COR-L47 (cell line): ENCODE measurements at regions not wholly inside any gene's neighbourhood (a gene's known extent, or its start where the extent isn't known, plus 50 kb on each side); places are given as distances from the start of the nearest gene placed in this dataset.

Source experiments
- DNase-seq: peaks from one replicate; lab custom pipeline; 2025; lab: John Stamatoyannopoulos, UW

DNA sequence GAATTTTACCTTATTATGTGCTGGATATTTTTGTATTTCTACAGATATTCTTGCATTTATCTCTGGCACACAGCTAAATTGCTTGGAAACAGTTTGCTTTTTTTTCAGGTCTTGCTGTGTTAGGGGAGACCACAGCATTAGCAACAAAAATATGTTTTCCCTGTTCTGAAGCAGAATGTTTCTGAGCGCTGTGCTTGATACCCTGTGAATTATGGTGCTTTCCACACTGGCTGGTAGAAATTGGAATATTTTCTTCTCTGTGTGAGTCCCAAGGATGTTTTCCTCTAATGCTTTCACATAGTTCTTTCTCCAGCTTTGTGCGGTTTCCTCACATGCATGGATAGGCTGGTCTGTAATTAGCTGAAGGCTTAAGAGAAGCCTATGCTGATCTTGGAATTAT, 651.6 kb upstream of the IGFBP3 start:
- DNase-seq: no peak

DNA sequence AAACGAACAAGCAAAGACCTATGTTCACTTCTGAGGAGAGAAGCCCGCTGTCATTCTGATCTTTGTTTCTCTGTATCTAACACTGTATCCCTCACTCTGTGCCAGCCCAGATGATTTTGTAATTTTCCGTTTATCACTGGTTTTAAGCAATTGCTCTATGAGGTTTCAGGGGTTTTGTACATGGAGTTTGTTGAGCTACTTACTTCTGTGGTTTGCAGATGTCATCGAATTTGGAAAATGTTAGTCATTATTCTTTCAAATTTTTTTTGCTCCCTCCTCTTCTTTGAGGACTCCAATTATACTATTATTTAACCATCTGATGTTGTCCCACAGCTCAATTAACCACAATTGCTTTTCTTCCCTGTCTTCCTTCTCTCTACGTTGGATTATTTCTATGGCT, 650.9 kb upstream of the IGFBP3 start:
- DNase-seq: no peak

DNA sequence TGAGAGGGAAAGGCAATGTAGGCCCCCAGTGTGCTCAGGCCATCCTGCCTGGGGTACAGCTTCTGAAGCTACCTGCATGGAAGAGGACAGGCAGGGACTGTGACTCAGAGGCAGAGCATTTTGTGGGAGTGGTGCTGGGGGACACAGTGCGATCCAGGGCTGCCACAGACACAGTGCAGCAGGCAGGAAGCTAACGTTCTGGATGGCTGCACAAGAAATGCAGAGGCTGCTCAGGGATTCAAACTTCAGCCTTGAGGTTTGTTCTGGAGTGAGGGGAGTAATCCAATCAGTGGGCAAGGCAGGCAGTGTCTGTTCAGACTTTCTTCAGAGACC, 648.0 kb upstream of the IGFBP3 start:
- no peak for DNase-seq

DNA sequence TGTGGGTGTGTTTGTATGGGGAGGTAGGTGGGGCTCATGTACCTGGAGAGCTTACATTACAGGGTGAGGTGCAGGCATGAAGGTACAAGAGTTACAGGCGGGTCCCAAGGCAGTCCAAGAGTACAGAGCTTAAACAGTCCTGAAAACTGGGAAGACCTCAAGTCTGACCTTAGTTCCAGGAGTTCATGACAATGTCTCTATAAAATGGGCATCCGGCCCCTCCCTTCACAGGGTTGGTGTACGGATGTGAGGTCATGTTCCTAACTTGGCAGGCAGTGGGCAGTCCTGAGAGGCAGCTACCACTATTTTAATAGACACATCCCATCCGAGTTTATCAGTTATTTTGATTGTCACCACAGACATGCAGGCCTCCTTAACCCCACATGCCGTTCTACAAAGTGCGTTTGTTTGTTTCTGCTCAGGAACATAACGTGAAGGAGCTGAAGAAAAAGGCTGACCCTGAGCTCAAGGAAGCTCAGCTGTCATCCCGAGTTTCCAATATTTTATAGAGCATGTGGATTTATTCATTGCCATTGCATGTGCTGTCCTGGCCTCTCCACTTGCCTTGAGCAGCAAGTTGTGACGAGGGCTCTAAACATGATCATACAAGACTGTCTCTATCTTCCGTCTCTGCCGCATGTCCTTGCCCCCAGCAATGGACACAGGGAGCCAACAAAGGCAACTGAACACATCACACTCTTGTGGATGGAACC, 647.5 kb upstream of the IGFBP3 start:
- DNase-seq: no peak

DNA sequence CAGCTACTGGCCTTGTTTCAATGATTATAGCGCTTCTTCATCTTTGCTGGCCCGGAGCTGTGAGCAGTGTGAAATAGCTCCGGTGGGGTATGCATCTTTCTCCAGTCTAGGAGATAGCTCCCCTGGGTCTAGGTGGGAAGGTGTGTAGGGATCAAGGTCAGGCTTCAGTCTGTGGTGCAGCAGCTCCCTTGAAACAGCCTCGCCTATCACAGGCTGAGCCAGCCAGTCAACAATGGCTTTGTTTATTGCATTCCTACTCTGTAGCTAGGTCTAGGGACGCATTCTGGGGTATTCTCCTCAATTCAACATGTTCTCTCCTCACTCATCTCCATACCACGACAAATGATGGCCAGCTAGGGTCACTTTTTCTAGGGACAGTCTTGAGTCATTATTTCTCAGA, 646.8 kb upstream of the IGFBP3 start:
- DNase-seq: no peak

DNA sequence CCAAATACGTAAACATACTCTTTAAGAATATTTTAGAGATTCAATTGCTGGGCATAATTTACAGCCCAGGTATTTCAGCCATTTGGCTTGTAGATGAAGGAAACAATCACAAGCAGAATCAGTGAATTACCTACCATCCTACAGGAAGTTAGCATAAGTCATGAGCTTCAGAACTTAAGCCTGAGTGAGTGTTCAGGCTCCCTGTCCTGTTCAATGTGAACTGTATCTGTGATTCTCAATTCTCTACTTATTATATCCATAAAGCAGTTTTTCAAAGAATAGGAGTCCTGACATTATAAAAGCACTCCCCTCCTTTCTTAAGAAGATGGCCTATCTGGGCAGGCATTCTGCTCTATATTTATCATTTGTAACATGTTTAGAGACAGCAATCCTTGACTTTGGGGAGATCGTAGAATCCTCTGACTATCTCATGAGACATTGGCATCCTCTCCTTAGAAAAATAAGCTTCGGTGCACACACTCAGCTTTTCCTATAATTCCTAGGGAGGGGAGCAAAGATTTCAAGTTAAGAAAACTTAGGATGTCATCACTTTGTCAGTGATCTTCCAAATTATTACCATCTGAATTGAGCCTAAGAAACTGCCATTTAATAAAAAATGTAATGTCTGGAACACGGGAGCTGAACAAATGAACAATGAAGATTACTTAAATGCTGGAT, 645.2 kb upstream of the IGFBP3 start:
- DNase-seq: no peak

DNA sequence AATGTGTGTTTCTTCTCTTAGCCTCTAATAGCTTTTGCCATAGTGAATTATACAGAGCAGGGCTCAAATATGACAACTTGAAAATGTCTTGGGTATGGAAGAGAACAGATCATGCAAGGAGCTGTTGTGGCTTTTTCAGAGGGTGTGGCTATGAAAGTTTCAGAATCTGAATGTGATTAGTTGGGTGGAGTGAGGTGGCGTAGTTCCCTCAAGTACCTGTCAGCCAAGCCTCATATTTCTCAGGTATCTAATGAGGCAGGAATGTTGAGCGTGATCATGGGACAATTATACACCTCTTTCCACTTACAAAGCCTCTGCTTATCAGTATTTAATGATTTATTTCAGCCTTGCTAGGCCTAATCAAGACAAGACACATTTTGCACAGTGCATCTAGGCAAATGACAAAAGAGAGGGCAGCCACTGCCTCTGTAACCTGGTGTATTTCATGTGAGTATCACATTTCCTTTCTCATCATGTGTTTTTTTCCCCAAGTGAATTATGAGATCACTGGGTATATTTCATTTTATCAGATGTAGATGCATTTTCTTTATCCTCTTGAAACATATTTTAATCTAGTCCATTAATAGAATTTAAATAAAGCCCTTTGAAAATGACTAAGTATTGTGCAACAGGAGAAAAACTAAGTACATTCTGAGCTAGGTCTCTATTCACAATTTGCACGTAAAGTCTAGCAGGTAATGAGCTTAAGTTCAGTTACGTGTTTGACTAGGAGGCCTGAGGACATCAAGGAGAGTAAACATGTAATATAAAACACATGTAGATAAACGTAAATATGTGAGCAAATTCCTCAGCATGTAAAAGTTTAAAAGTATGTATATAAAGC, 644.4 kb upstream of the IGFBP3 start:
- DNase-seq: no peak

DNA sequence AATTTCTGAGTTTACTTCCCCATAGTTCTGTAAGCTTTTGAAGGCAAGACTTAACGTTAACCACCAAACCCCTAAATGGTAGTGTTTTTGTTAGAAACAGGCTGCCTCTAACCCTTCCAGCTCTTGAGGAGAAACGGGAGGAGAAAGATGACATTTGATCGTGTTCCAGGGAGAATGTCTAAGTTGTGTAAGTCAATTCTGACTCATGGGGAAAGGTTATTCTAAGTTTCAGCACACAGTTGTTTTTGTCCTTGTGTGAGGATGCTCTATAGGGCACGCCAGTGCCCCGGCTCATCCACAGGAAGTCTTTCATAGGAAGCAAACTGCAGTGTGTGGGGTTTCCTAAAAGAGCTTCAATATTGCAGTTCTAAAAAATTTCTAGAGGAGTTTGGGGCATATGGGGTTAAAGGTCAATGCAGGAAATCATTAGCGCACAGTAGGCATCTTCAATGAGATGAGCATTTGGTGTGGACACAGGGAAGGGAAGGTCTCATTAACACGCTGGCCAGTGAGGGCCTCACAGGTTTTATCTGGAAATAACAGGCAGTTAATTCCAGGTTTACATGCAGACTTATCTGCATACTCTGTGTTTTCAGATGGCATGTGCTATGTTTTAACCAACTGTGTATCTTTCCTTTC, 638.2 kb upstream of the IGFBP3 start:
- no peak for DNase-seq

DNA sequence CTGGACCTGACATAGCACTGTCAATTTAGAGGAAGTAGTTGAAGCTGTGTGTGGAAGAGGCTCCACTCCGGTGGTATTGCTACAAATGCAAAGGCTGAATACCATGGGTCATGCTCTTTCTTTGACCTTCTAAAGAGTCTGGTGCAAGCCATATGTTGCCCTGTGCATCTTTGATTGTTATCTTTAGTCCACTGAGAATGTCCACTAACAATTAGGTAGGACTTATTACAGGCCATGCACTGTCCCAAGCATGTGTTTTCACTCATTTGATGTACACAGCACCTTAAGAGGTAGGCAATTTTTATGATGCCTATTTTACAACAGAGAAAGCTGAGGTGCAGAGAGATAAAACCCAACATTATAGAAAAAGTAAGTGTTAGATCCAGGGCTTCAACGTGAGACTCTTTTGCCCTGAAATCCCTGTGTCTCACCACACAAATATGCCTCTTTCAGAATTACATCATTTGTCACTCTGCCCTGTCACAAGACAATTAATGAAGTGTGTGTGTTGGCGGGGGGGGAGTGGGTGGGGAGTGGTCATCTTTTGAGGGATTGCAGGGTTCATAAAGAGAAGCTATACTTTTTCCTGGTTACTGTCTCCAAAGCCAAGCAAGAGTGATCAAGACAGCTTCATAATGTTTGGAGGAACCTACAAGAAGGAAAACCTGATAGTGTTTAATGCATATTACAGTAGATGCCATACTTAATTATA, 637.6 kb upstream of the IGFBP3 start:
- DNase-seq: no peak

DNA sequence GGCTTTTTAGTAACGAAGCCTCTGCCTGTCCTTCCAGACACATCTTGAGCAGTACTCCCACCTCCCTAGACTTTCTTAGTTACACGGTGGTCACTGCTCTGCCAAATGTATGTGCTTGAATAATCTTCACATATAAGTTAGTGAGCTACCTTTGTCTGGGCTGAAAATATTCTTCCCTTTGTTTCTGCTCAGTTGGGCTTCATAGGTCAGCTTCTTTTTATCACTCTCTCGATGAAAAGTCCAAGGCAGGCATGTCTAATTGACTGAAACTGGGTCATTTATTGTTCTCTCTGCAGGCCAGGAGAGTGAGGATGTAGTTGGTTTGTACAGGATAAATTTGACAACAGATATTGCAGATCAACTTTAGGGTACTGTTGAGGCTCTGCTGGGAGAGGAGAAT, 636.7 kb upstream of the IGFBP3 start:
- no peak for DNase-seq

DNA sequence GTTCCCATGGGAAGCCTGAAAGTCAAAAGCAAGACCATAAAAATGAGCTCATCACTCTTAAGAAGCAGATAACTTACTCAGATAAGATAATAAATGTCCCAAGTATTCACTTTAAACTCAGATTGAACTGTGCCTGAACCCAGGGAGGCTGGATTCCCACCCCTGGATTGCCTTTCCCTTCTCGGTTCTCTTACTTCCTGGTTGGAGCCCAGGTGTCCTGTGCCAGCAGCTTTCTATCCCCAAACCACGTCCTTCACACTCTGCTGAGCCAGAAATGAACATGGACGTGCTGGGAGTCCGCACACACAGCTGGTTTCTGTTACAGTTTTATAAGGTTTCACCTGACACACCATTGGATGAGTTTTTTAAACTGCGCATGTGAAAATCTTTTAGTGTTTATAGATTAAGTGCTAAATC, 636.2 kb upstream of the IGFBP3 start:
- no peak for DNase-seq

DNA sequence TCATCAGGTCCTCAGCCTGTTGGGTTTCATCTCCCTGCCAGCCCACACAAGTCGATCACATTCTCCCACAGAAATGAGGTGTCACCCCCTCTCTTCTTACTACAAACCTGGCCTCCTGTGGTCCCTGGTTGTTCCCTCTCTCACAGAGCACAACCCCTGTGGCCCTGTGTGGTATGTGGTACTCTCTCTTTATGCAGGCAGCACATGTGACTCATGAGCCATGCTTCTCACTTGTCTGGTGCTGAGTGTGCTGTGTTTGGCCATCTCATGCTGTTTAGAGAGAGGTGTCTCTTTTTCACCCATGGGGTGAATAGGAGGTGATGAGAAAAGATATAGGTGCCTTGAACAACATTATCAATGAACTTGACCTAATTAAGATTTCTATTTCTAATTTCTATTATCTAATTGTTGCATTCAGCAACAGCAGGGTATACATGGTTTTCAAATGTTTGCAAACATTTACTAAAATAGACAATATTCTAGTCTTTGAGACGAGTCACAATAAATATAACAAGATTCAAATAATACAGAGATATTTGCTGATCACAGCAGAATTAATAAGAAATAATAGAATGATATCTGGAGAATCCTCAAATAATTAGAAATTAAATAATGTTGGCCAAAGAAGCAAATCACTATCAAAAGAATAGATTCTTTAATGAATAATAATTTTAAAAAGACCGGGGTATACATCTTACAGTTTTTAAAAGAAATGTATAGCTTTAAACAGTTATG, 633.8 kb upstream of the IGFBP3 start:
- DNase-seq: no peak

DNA sequence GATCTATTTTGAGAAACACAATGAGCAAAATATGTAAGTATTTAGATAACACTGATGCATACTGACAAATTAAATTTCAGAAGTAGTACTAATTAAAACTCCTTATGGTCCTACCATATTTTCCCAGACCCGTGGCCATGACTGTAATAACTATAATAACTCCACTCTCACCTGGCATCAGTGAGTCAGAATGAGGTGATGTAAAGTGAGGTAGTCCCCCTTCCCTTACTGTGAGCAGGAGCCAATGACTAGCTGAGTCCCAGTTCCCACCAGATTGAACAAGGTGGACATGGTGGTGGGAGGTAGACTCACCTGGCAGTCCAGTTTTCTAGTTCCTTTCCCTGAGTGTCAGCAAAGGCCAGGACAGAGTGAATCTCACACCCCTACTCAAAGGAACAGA, 630.5 kb upstream of the IGFBP3 start:
- no peak for DNase-seq

DNA sequence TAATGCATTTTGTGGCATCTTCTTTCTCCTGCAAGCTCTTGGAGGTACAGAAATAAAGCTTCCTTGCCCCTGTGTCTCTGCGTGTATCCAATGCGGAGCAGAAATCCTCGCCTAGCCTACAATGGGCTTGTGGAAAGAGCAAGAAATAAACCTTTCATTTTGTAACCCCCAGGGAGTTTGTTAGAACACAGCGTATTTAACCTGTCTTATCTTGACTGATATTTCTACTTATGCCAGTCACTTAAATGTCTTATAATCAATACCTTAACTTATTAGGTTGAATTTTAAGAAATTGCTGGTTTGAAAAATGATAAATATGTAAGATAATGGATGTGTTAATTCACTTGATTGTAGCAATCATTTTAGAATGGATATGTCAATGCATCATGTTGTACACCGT, 629.8 kb upstream of the IGFBP3 start:
- no peak for DNase-seq

DNA sequence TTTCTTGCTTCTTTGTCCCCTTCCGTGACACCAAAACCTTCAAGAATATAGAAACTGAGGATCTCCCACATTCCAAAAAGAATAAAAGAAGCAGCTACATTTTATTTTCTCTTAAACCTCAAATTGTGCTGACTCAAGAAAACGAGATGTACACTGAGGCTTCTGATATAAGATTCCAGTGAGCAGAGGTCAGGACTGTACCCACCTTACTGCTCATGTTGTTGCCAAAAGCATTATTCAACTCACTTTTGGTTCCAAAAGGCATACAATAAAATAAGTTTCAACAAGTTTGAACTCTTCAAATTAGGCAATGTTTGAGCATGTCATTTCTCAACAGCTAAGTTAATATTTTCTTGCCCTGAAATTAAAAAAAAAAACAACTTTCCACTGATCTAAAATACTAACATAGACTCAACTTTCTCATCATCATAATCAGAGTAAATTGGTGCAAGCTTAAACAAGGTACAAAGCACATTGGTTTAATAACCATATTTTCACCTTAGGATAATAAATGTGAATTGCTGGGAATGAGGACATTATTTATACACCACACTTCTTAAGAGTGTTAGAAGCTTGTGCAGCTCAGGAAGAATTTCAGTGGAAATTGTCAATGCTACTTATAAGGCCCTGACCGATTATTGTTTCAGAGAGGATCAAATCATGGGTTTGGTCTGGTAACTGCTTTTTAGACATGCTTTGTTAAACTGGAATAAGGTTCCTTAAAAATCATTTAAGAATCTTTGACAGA, 629.0 kb upstream of the IGFBP3 start:
- DNase-seq: no peak

DNA sequence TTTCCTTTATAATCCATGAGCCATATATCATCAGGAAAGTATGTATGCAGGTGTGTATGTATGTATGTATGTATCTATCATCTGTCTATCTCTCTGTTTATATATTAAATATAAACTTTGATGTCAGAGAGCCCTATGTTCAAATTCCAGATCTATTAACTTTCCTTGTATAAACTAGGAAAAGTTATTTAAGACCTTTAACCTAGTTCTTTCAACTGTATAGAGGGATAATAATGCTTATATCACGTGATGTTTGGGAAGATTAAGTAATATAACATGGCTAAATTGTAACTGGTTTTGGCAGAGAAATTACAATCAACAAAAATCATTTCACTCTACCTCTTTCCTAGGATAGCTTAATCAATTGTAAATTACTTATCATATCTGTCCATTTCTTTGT, 628.3 kb upstream of the IGFBP3 start:
- no peak for DNase-seq

DNA sequence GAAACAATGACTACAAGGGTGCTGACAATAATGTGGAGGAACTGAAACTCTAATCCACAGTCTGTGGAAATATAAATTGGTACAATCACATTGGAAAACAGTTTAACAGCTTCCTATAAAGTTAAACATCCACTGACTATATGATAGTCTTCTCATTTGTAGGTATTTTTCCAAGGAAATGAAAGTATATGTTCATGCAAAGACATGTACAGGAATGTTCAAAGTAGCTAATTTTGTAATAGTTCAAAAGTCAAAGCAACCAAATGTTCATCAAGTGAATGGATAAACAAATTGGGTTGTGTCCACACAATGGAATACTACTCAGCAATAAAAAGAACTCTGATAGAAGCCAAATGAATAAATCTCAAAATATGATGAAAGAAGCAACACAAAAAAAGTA, 626.0 kb upstream of the IGFBP3 start:
- no peak for DNase-seq

DNA sequence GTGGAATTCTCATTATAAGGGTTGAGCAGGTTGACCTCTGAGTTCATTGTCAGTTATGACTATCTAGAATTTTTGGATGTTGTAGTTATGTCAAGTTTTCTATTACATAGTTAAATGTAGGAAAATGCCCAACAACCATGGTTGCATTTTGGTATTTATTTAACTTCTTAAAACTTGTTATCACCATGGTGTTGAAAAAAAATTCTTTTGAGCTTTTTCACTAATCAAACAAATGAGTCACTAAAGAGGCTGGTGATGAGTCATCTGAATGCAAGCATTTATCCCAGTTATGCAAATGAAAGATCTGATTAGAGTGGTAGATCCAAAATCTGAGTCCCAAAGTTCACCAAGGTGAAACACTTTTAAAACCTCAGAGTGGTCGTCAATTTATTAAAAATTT, 624.7 kb upstream of the IGFBP3 start:
- DNase-seq: no peak

DNA sequence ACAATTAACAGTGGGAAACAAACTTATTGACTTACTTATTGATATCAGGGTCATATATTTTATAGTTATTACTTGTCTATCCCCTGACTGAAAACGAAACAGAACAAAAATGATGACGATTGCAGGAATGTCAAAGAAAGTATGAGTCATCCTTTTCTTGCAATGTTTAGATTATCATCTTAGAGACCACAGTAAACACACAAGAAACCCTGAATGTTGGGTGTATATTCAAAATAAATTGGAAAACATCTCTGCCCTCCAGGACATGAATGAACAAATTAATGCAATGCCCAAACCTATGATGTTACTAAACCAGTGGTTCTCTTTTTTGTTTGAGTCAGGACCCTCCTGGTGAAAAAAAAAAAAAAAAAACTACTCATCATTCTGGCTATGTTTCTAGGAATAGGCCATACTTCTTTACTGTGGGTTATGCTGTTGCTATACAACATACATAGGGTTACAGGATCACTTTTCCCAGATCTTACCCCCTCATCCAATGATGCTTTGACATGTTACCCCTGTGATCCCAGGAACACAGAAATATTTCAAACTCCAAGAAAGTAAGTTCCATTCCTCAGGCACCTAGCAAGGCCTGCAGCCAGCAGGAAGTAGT, 623.4 kb upstream of the IGFBP3 start:
- DNase-seq: no peak

DNA sequence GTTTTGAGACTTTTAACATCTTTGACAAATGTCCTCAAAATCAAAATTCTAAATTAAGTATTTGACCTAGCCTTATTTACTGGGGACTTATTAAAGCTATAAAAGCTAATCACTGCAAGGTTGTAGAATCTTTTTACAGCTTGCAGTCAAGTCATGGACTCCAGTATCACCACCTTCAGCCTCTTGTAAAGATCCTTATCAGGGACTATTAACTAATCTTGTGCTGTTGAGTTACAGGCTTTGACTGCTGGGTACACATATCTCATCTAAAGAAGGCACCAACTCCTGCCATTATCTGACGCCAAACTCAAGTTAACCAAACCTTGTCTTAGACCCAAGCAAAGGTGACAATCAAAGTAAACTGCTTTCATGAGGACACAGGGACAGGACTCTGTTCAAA, 621.0 kb upstream of the IGFBP3 start:
- DNase-seq: no peak
